ENCODE measurements at regions not wholly inside any gene's neighbourhood (a gene's known extent, or its start where the extent isn't known, plus 50 kb on each side); places are given as distances from the start of the nearest gene placed in this dataset.
"Not testable (repeated sequence)": the region's sequence is repeated elsewhere in the genome, so short reads cannot be mapped to it uniquely, and the experiment has no call there.

- Histone ChIP-seq H3K4me1 (ENCODE audit: control insufficient read depth in 1 of 2, insufficient read depth in 2 of 2, low read length in 2 of 2) (no peaks in the 10 kb centered on the region), H3K27me3 (ENCODE audit: control insufficient read depth in 1 of 2, insufficient read depth in 2 of 2, low read length in 2 of 2) (no peaks in the 10 kb centered on the region), H3K9me3 (ENCODE audit: control insufficient read depth in 1 of 2, low read length in 2 of 2) (no peaks in the 10 kb centered on the region), H3K4me3 (ENCODE audit: low read depth in 1 of 2, low read length in 2 of 2) (no peak overlapping the region), H3K36me3 (ENCODE audit: control insufficient read depth in 1 of 2, insufficient read depth in 2 of 2, low read length in 2 of 2) (no peaks in the 10 kb centered on the region), H3K27ac (ENCODE audit: low read depth, low read length) (no peak overlapping the region), H3K9ac (ENCODE audit: low read depth in 1 of 2, low read length in 2 of 2) (no peak overlapping the region)
Measured at GRCh38 chr18:21960189-21960588, 209.2 kb upstream of the GATA6 start.

GRCh38 chr18:21963336-21963735 is 206.1 kb upstream of the GATA6 start:
- Histone ChIP-seq H3K9ac (ENCODE audit: low read depth in 1 of 2, low read length in 2 of 2) (no peak overlapping the region), H3K9me3 (ENCODE audit: control insufficient read depth in 1 of 2, low read length in 2 of 2) (no peaks in the 10 kb centered on the region), H3K27ac (ENCODE audit: low read depth, low read length) (no peak overlapping the region), H3K4me1 (ENCODE audit: control insufficient read depth in 1 of 2, insufficient read depth in 2 of 2, low read length in 2 of 2) (no peaks in the 10 kb centered on the region), H3K27me3 (ENCODE audit: control insufficient read depth in 1 of 2, insufficient read depth in 2 of 2, low read length in 2 of 2) (no peaks in the 10 kb centered on the region), H3K36me3 (ENCODE audit: control insufficient read depth in 1 of 2, insufficient read depth in 2 of 2, low read length in 2 of 2) (no peaks in the 10 kb centered on the region), H3K4me3 (ENCODE audit: low read depth in 1 of 2, low read length in 2 of 2) (no peak overlapping the region)

DNA sequence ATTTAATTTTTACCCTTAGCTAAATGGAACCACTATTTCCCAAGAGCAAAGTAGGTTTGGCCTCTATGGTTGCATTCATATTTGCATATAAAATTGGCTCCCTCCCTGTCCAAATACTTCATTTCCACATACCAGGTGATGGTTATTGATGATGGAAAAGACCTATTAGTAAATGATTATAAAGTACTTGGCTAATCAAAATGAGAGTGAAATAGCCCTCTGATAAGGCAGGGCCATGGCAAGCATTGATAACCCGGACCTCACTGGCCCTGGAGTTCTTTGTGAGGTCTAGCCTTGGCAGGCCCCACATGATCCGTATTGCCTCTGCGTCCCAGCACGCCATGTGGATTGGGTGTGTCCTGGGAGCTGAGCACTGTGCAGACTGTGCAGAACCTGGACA is 201.1 kb upstream of the GATA6 start:
- no peaks in the 10 kb centered on the region for H3K4me1 ChIP-seq (ENCODE audit: control insufficient read depth in 1 of 2, insufficient read depth in 2 of 2, low read length in 2 of 2)
- no peak overlapping the region for H3K4me3 ChIP-seq (ENCODE audit: low read depth in 1 of 2, low read length in 2 of 2)
- H3K9ac ChIP-seq (ENCODE audit: low read depth in 1 of 2, low read length in 2 of 2) = no peak overlapping the region
- H3K36me3 ChIP-seq (ENCODE audit: control insufficient read depth in 1 of 2, insufficient read depth in 2 of 2, low read length in 2 of 2) = no peaks in the 10 kb centered on the region
- no peaks in the 10 kb centered on the region for H3K27me3 ChIP-seq (ENCODE audit: control insufficient read depth in 1 of 2, insufficient read depth in 2 of 2, low read length in 2 of 2)
- H3K27ac ChIP-seq (ENCODE audit: low read depth, low read length) = no peak overlapping the region
- no peaks in the 10 kb centered on the region for H3K9me3 ChIP-seq (ENCODE audit: control insufficient read depth in 1 of 2, low read length in 2 of 2)

GRCh38 chr18:21972281-21972680 is 197.1 kb upstream of the GATA6 start:
- H3K27me3 ChIP-seq (ENCODE audit: control insufficient read depth in 1 of 2, insufficient read depth in 2 of 2, low read length in 2 of 2) = no peaks in the 10 kb centered on the region
- H3K4me1 ChIP-seq (ENCODE audit: control insufficient read depth in 1 of 2, insufficient read depth in 2 of 2, low read length in 2 of 2) = no peaks in the 10 kb centered on the region
- no peak overlapping the region for H3K4me3 ChIP-seq (ENCODE audit: low read depth in 1 of 2, low read length in 2 of 2)
- no peaks in the 10 kb centered on the region for H3K36me3 ChIP-seq (ENCODE audit: control insufficient read depth in 1 of 2, insufficient read depth in 2 of 2, low read length in 2 of 2)
- no peak overlapping the region for H3K27ac ChIP-seq (ENCODE audit: low read depth, low read length)
- no peak overlapping the region for H3K9ac ChIP-seq (ENCODE audit: low read depth in 1 of 2, low read length in 2 of 2)
- no peaks in the 10 kb centered on the region for H3K9me3 ChIP-seq (ENCODE audit: control insufficient read depth in 1 of 2, low read length in 2 of 2)

DNA sequence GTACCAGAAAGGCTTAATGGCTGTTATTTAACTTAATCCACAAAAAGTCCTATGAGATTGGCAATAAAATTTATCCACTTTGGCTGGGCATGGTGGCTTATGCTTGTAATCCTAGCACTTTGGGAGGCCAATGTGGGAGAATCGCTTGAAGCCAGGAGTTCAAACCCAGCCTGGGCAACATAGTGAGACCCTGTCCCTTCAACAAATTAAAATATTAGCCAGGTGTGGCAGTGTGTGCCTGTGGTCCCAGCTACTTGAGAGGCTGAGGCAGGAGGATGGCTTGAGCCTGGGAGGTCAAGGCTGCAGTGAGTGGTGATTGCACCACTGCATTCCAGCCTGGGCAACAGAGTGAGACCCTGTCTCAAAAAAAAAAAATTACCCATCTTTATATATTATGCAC is 193.4 kb upstream of the GATA6 start:
- not testable (repeated sequence) for H3K36me3 ChIP-seq (ENCODE audit: control insufficient read depth in 1 of 2, insufficient read depth in 2 of 2, low read length in 2 of 2); H3K9me3 ChIP-seq (ENCODE audit: control insufficient read depth in 1 of 2, low read length in 2 of 2); H3K27me3 ChIP-seq (ENCODE audit: control insufficient read depth in 1 of 2, insufficient read depth in 2 of 2, low read length in 2 of 2); H3K4me3 ChIP-seq (ENCODE audit: low read depth in 1 of 2, low read length in 2 of 2); H3K27ac ChIP-seq (ENCODE audit: low read depth, low read length); H3K4me1 ChIP-seq (ENCODE audit: control insufficient read depth in 1 of 2, insufficient read depth in 2 of 2, low read length in 2 of 2); H3K9ac ChIP-seq (ENCODE audit: low read depth in 1 of 2, low read length in 2 of 2)

DNA sequence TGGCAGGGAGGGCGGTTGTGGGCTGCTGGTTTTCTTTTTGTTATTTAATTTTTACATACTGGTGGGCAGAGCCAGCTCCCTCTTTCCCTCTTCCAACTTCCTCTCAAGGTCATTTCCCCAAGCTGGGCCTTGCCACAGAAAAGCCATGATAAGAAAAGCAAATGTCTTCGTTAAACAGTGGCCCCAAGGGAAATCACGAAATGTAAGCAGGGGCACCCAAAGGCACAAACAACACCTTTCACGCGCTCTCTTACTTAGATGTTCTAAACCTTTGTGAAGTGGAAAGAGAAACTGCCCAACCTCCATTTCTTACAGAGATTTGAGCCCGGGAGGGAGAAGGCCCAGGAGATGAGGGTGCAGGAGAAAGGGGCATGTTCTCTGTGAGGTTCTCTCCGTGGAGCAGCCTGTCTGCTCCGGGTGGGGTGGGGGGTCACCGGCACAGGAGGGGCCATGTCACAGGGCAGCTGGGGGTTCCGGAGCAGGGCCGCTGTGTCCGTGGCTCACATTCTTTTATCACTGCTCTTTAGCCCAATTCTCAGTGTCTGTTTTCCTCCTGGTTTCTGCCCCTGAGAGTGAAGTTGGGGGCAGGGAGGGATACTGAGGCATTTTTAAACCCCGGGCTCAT is 190.7 kb upstream of the GATA6 start:
- Histone ChIP-seq H3K9me3 (ENCODE audit: control insufficient read depth in 1 of 2, low read length in 2 of 2) (no peaks in the 10 kb centered on the region), H3K36me3 (ENCODE audit: control insufficient read depth in 1 of 2, insufficient read depth in 2 of 2, low read length in 2 of 2) (no peaks in the 10 kb centered on the region), H3K9ac (ENCODE audit: low read depth in 1 of 2, low read length in 2 of 2) (no peak overlapping the region), H3K4me1 (ENCODE audit: control insufficient read depth in 1 of 2, insufficient read depth in 2 of 2, low read length in 2 of 2) (no peaks in the 10 kb centered on the region), H3K4me3 (ENCODE audit: low read depth in 1 of 2, low read length in 2 of 2) (no peak overlapping the region), H3K27me3 (ENCODE audit: control insufficient read depth in 1 of 2, insufficient read depth in 2 of 2, low read length in 2 of 2) (no peaks in the 10 kb centered on the region), H3K27ac (ENCODE audit: low read depth, low read length) (no peak overlapping the region)

- no peaks in the 10 kb centered on the region for H3K27me3 ChIP-seq (ENCODE audit: control insufficient read depth in 1 of 2, insufficient read depth in 2 of 2, low read length in 2 of 2)
- H3K36me3 ChIP-seq (ENCODE audit: control insufficient read depth in 1 of 2, insufficient read depth in 2 of 2, low read length in 2 of 2) = no peaks in the 10 kb centered on the region
- H3K9ac ChIP-seq (ENCODE audit: low read depth in 1 of 2, low read length in 2 of 2) = no peak overlapping the region
- no peaks in the 10 kb centered on the region for H3K4me1 ChIP-seq (ENCODE audit: control insufficient read depth in 1 of 2, insufficient read depth in 2 of 2, low read length in 2 of 2)
- no peaks in the 10 kb centered on the region for H3K9me3 ChIP-seq (ENCODE audit: control insufficient read depth in 1 of 2, low read length in 2 of 2)
- H3K27ac ChIP-seq (ENCODE audit: low read depth, low read length) = no peak overlapping the region
- no peak overlapping the region for H3K4me3 ChIP-seq (ENCODE audit: low read depth in 1 of 2, low read length in 2 of 2)
Measured at GRCh38 chr18:21979171-21979560, 190.2 kb upstream of the GATA6 start.

- Histone ChIP-seq H3K27ac (ENCODE audit: low read depth, low read length) (no peak overlapping the region), H3K9ac (ENCODE audit: low read depth in 1 of 2, low read length in 2 of 2) (no peak overlapping the region), H3K27me3 (ENCODE audit: control insufficient read depth in 1 of 2, insufficient read depth in 2 of 2, low read length in 2 of 2) (no peaks in the 10 kb centered on the region), H3K36me3 (ENCODE audit: control insufficient read depth in 1 of 2, insufficient read depth in 2 of 2, low read length in 2 of 2) (no peaks in the 10 kb centered on the region), H3K4me3 (ENCODE audit: low read depth in 1 of 2, low read length in 2 of 2) (no peak overlapping the region), H3K4me1 (ENCODE audit: control insufficient read depth in 1 of 2, insufficient read depth in 2 of 2, low read length in 2 of 2) (no peaks in the 10 kb centered on the region), H3K9me3 (ENCODE audit: control insufficient read depth in 1 of 2, low read length in 2 of 2) (no peaks in the 10 kb centered on the region)
Measured at GRCh38 chr18:21979759-21980158, 189.6 kb upstream of the GATA6 start.

DNA sequence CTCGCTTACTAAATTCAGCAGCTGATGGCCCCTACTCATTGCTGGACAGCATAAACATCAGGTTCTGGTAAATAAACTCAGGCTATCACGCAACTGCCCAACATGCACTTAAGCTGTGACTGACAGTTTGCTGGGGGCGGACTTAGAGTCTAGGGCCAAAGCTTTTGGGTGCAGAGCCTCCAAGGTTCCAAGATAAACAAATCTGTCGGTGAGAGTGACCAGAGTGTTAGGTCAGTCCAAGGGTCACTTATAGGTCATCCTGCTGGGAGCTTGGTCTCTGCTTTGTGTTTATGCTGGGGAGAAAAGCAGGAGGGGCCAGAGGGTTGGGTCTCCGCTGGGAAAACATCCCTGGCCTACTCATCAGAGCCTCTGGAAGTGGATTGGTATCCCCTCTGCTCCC is 188.6 kb upstream of the GATA6 start:
- Histone ChIP-seq H3K9ac (ENCODE audit: low read depth in 1 of 2, low read length in 2 of 2) (no peak overlapping the region), H3K4me3 (ENCODE audit: low read depth in 1 of 2, low read length in 2 of 2) (no peak overlapping the region), H3K9me3 (ENCODE audit: control insufficient read depth in 1 of 2, low read length in 2 of 2) (no peaks in the 10 kb centered on the region), H3K36me3 (ENCODE audit: control insufficient read depth in 1 of 2, insufficient read depth in 2 of 2, low read length in 2 of 2) (no peaks in the 10 kb centered on the region), H3K27me3 (ENCODE audit: control insufficient read depth in 1 of 2, insufficient read depth in 2 of 2, low read length in 2 of 2) (no peaks in the 10 kb centered on the region), H3K27ac (ENCODE audit: low read depth, low read length) (no peak overlapping the region), H3K4me1 (ENCODE audit: control insufficient read depth in 1 of 2, insufficient read depth in 2 of 2, low read length in 2 of 2) (no peaks in the 10 kb centered on the region)

- not testable (repeated sequence) for H3K9me3 ChIP-seq (ENCODE audit: control insufficient read depth in 1 of 2, low read length in 2 of 2); H3K9ac ChIP-seq (ENCODE audit: low read depth in 1 of 2, low read length in 2 of 2); H3K4me1 ChIP-seq (ENCODE audit: control insufficient read depth in 1 of 2, insufficient read depth in 2 of 2, low read length in 2 of 2); H3K36me3 ChIP-seq (ENCODE audit: control insufficient read depth in 1 of 2, insufficient read depth in 2 of 2, low read length in 2 of 2); H3K27me3 ChIP-seq (ENCODE audit: control insufficient read depth in 1 of 2, insufficient read depth in 2 of 2, low read length in 2 of 2); H3K27ac ChIP-seq (ENCODE audit: low read depth, low read length); H3K4me3 ChIP-seq (ENCODE audit: low read depth in 1 of 2, low read length in 2 of 2)
Measured at GRCh38 chr18:21981489-21981888, 187.9 kb upstream of the GATA6 start.

GRCh38 chr18:21991081-21991534 is 178.3 kb upstream of the GATA6 start:
- Histone ChIP-seq H3K27ac (ENCODE audit: low read depth, low read length) (no peak overlapping the region), H3K27me3 (ENCODE audit: control insufficient read depth in 1 of 2, insufficient read depth in 2 of 2, low read length in 2 of 2) (no peaks in the 10 kb centered on the region), H3K9ac (ENCODE audit: low read depth in 1 of 2, low read length in 2 of 2) (no peak overlapping the region), H3K4me3 (ENCODE audit: low read depth in 1 of 2, low read length in 2 of 2) (no peak overlapping the region), H3K36me3 (ENCODE audit: control insufficient read depth in 1 of 2, insufficient read depth in 2 of 2, low read length in 2 of 2) (no peaks in the 10 kb centered on the region), H3K9me3 (ENCODE audit: control insufficient read depth in 1 of 2, low read length in 2 of 2) (no peaks in the 10 kb centered on the region), H3K4me1 (ENCODE audit: control insufficient read depth in 1 of 2, insufficient read depth in 2 of 2, low read length in 2 of 2) (peaks cover 3 to 7% of the 10 kb centered on the region in 2 donors)
